ENCODE measurements at regions not wholly inside any gene's neighbourhood (a gene's known extent, or its start where the extent isn't known, plus 50 kb on each side); places are given as distances from the start of the nearest gene placed in this dataset.

DNA sequence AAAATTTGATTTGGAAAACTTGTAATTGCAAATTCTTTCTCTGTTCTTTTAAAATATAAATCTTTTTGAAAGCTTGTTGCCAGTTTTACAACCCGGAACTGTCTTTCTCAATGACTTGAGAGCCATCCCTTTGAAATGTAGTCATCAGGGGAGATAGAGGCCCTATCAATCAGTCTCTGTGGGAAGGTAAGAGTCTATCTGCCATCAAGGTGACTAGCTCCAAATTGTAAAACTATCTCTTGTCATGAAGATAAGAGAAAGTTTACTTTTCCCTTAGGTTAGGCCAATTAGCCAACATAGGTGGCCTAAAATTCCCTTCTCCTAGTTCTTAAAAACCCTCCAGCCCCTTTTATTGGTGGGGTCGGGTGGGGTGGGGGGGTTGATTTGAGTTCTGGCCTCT lies 469.1 kb upstream of the IRAK1BP1 start (continued):
- TF ChIP-seq REST (IDR thresholded peaks at IDR 0.05; ENCODE audit: low read depth, low read length), result no peak
- no peak for TF ChIP-seq YY1 (IDR thresholded peaks at IDR 0.05; ENCODE audit: low read depth)
- TF ChIP-seq PBX3 (IDR thresholded peaks at IDR 0.05), result no peak

GRCh38 chr6:78400076-78400475 lies 467.3 kb upstream of the IRAK1BP1 start:
- Histone ChIP-seq H3K27me3 (ENCODE audit: insufficient read depth) (no peaks in the 10 kb centered on the region), H3K36me3 (replicated peaks in 1 of 2; ENCODE audit: control insufficient read depth in 1 of 2, insufficient read depth in 2 of 2, low read length in 1 of 2) (no peaks in the 10 kb centered on the region), H3K4me2 (no peak overlapping the region), H3F3A (replicated peaks; ENCODE audit: insufficient read depth) (no peaks in the 10 kb centered on the region), H3K27ac (ENCODE audit: low read depth in 2 of 2, low read length in 1 of 2) (no peak overlapping the region), H4K20me1 (ENCODE audit: insufficient read depth) (no peaks in the 10 kb centered on the region), H3K79me2 (ENCODE audit: insufficient read depth) (no peaks in the 10 kb centered on the region), H2AFZ (ENCODE audit: low read depth) (no peak overlapping the region), H3K9me3 (no peaks in the 10 kb centered on the region), H3K9ac (no peak overlapping the region), H3K9me2 (no peaks in the 10 kb centered on the region), H3K4me3 (ENCODE audit: low read depth in 2 of 2, low read length in 1 of 2) (no peak overlapping the region), H3K4me1 (ENCODE audit: control insufficient read depth in 1 of 2, insufficient read depth in 2 of 2, low read depth in 1 of 2, low read length in 1 of 2) (no peaks in the 10 kb centered on the region)
- no peak for TF ChIP-seq NFIC (IDR thresholded peaks at IDR 0.05; ENCODE audit: borderline replicate concordance)
- no peak for DNase-seq
- ChIA-PET POLR2A (no interaction called here), CTCF (interaction anchor here (1.7 kb wide), 1 partner anchor 9 kb away, joined by 4 read pairs; no protein-coding TSS in a partner anchor)
- WGBS (ENCODE audit: low lambda C conversion rate), result 54% methylated on average over 3 of the region's 3 CpGs

GRCh38 chr6:78427386-78427785 lies 440.0 kb upstream of the IRAK1BP1 start:
- CTCF ChIA-PET, result no interaction called here
- Histone ChIP-seq H3K36me3 (replicated peaks in 1 of 2; ENCODE audit: control insufficient read depth in 1 of 2, insufficient read depth in 2 of 2, low read length in 1 of 2) (no peaks in the 10 kb centered on the region), H3K9me3 (no peaks in the 10 kb centered on the region), H2AFZ (ENCODE audit: low read depth) (no peak overlapping the region), H3K4me1 (ENCODE audit: control insufficient read depth in 1 of 2, insufficient read depth in 2 of 2, low read depth in 1 of 2, low read length in 1 of 2) (no peaks in the 10 kb centered on the region), H3K9me2 (no peaks in the 10 kb centered on the region), H3K27me3 (ENCODE audit: insufficient read depth) (no peaks in the 10 kb centered on the region), H3F3A (replicated peaks; ENCODE audit: insufficient read depth) (no peaks in the 10 kb centered on the region), H3K4me3 (ENCODE audit: low read depth in 2 of 2, low read length in 1 of 2) (no peak overlapping the region), H3K27ac (ENCODE audit: low read depth in 2 of 2, low read length in 1 of 2) (no peak overlapping the region), H3K4me2 (no peak overlapping the region), H4K20me1 (ENCODE audit: insufficient read depth) (no peaks in the 10 kb centered on the region), H3K79me2 (ENCODE audit: insufficient read depth) (no peaks in the 10 kb centered on the region), H3K9ac (no peak overlapping the region)
- POLR2A ChIA-PET, result no interaction called here
- WGBS (ENCODE audit: low lambda C conversion rate), result 100% methylated on average over 1 of the region's 1 CpG
- TF ChIP-seq JUND (IDR thresholded peaks at IDR 0.05) (no peak), GABPA (IDR thresholded peaks at IDR 0.05; ENCODE audit: low read depth) (no peak), TAF1 (IDR thresholded peaks at IDR 0.05; ENCODE audit: borderline replicate concordance, low read depth, low read length) (no peak), CTCF (IDR thresholded peaks at IDR 0.05) (no peak), NRF1 (IDR thresholded peaks at IDR 0.05; ENCODE audit: low read depth, low read length) (no peak), MXI1 (IDR thresholded peaks at IDR 0.05; ENCODE audit: low read depth, low read length) (no peak), ZBTB33 (IDR thresholded peaks at IDR 0.05; ENCODE audit: borderline replicate concordance, low read depth) (no peak), FOXM1 (IDR thresholded peaks at IDR 0.05; ENCODE audit: low read depth) (no peak), FOXJ3 (CRISPR knock-in tag; IDR thresholded peaks at IDR 0.05) (no peak), RAD21 (IDR thresholded peaks at IDR 0.05; ENCODE audit: low read length) (no peak)
- TF ChIP-seq, protein P1, sequence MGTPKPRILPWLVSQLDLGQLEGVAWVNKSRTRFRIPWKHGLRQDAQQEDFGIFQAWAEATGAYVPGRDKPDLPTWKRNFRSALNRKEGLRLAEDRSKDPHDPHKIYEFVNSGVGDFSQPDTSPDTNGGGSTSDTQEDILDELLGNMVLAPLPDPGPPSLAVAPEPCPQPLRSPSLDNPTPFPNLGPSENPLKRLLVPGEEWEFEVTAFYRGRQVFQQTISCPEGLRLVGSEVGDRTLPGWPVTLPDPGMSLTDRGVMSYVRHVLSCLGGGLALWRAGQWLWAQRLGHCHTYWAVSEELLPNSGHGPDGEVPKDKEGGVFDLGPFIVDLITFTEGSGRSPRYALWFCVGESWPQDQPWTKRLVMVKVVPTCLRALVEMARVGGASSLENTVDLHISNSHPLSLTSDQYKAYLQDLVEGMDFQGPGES (IDR thresholded peaks at IDR 0.05; ENCODE audit: low read depth, low read length), result no peak
- TF ChIP-seq, protein P2, sequence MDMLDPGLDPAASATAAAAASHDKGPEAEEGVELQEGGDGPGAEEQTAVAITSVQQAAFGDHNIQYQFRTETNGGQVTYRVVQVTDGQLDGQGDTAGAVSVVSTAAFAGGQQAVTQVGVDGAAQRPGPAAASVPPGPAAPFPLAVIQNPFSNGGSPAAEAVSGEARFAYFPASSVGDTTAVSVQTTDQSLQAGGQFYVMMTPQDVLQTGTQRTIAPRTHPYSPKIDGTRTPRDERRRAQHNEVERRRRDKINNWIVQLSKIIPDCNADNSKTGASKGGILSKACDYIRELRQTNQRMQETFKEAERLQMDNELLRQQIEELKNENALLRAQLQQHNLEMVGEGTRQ (IDR thresholded peaks at IDR 0.05; ENCODE audit: borderline replicate concordance, low read depth, low read length), result no peak
- DNase-seq, result no peak
